Activated T-cell treated with anti-CD3 and anti-CD28 coated beads for 24 hours (primary cell): ENCODE measurements at regions not wholly inside any gene's neighbourhood (a gene's known extent, or its start where the extent isn't known, plus 50 kb on each side); places are given as distances from the start of the nearest gene placed in this dataset.

Experiments
- DNase-seq: peaks from one replicate; pipeline ENCODE4 v3.0.0-alpha.2; 2020; ENCODE audit warnings: low read depth

- DNase-seq, result no peak
Measured at GRCh38 chr12:88310666-88311065, 168.6 kb downstream of the TMTC3 start.

DNA sequence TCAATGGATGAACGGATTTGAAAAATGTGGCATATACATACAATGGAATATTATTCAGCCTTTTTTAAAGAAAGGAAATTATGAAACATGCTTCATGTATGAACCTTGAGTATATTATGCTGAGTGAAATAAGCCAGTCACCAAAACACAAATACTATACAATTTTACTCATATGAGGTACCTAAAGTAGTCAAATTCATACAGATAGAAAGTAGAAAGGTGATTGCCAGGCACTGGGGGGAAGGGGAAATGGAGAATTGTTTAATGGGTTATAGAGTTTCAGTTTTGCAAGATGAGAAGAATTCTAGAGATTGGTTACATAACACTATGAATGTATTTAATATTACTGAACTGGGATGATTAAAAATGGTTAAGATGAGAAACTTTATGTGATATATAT is 171.4 kb downstream of the TMTC3 start:
- no peak for DNase-seq

DNA sequence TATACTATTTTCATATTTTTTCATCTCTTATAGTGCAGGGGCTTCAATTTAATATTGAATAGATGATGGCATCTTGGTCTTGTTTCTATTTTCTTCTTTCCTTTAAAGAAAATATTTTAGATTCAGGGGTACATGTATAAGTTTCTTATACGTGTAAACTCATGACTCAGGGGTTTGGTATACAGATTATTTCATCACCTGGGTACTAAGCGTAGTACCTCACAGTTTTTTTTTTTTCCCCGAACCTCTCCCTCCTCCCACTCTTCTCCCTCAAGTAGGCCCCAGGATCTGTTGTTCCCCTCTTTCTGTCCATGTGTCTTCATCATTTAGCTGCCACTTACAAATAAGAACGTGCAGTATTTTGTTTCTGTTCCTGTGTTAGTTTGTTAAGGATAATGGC is 172.6 kb downstream of the TMTC3 start:
- no peak for DNase-seq

- DNase-seq, result no peak
Measured at GRCh38 chr12:88318726-88319125, 176.6 kb downstream of the TMTC3 start.

DNA sequence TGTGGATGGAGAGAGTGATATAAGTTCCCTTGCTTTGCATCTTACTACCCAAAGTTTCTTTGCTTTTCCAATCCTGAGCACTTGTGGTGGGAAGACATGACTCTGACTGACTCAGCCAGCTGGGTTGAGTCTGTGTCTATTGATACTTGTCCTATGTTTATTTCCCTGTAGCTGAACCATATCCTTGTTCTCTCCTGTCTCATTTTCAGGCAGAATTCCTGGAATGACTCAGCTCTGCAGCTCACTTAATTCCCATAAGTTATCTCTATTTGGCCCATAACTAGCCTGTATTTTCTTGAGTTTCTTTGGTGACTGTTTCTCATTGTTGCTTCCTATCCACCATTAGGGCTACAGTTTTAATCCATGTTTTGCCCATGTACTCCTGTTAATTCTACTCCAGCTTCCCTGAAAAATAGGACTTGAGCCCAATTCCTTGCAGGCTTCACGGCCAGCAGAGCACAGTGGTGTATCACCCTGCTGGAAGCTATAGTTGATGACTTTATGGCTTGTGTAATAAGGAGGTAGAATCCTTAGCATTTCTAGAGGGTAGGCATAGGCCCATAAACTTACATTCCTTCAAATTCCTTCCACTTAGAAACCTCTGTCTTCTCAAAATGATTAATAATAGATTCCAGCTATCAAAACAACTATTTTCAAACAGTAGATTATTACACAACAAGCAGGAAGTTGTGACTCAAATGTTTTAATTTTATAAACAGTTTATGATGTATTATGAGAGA is 183.1 kb downstream of the TMTC3 start:
- DNase-seq, result no peak

- no peak for DNase-seq
Measured at GRCh38 chr12:88325816-88326189, 183.7 kb downstream of the TMTC3 start.

- no peak for DNase-seq
Measured at GRCh38 chr12:88327276-88327675, 185.2 kb downstream of the TMTC3 start.

GRCh38 chr12:88328090-88328489 is 186.0 kb downstream of the TMTC3 start:
- no peak for DNase-seq

DNA sequence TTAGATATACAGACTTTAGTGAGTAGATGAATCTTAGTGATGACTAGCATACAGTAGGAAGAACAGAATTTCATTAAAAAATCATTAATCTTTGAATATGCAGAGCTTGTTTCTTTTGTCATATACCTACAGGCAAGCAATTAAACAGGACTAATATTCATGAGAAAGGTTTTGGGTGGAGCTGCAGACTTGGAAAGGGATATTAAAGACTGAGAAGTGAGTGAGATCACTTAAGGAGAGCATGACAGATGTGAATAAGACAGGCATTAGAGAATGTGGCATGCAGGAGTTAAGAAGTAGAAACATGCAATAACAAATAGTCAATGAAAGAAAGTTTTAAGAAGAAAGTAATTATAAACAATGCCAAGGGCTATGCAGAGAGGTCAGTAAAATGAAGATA is 187.7 kb downstream of the TMTC3 start:
- no peak for DNase-seq

- no peak for DNase-seq
Measured at GRCh38 chr12:88334271-88334670, 192.2 kb downstream of the TMTC3 start.

GRCh38 chr12:88336076-88336739 is 194.1 kb downstream of the TMTC3 start:
- DNase-seq, result no peak

DNA sequence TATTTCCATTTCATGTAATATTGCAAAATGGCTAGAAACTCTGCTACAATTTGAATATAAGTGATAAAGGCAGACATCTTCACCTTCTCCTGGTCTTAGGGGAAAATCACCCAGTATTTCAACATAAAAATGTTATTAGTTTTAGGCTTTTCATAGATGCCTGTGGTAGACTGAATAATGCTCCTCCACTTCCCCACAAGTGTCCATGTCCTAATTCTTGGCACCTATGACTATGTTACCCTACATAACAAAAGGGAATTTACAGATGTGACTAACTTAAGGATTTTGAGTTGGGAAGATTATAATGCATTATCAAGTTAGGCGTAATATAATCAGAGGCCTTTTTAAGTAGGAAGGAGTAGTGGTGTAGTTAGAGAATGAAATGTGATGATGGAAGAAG is 196.4 kb downstream of the TMTC3 start:
- DNase-seq, result no peak

GRCh38 chr12:88339254-88339949 is 197.3 kb downstream of the TMTC3 start:
- no peak for DNase-seq

DNA sequence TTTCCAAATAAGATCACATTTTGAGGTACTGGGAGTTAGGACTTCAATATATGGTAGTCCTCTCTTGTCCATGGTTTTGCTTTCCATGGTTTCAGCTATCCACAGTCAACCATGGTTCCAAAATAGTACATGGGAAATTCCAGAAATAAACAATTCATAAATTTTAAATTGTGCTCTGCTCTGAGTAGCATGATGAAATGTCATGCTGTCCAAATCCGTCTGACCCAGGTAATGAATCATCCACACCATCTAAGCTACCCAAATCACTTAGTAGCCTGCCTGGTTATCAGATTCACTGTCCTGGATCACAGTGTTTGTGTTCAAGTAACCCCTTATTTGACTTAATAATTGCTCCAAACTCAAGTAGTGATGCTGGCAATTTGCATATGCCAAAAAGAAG is 197.9 kb downstream of the TMTC3 start:
- no peak for DNase-seq

DNA sequence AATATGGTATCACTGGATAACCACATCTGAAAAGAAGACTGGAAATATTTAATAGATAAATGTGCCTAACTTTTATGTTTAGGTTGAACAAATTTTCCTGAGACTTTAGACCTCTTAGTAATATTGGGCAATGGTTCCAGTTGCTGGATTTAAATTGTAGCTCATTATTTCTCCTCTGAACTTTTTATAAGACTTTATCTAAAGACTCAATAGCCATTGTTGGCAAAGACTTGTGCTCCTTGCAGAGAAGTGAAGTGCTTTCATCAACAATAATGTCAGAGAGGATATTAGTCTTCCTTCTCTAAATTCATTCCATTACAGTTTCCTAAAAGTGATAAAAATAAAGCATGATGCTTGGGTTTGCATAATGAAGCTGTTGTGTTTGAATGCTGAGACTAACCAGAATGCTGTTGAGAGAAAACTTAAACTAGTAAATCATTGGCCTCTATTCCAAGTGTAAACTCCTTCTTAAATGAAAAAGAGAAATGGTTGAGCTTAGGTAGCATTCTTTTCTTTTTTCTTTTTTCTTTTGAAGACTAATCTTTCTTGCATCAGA is 200.2 kb downstream of the TMTC3 start:
- DNase-seq, result no peak

DNA sequence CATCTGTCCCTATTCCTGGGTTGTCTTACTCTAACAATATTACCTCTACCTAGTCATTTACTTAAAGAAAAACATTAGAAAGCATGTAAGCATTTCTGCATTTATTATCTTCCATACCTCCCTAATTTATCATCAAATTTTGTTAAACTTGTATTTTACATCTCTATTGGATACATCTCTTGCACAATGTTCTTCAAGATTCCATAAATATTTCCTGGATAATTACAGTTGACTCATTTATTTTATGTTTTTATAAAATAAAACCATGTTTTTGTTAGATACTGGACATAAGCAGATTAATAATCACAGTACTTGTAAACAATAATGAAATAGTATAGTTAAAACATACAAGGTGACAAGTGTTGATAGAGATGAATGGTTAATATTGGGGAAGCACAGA is 209.0 kb downstream of the TMTC3 start:
- no peak for DNase-seq

DNA sequence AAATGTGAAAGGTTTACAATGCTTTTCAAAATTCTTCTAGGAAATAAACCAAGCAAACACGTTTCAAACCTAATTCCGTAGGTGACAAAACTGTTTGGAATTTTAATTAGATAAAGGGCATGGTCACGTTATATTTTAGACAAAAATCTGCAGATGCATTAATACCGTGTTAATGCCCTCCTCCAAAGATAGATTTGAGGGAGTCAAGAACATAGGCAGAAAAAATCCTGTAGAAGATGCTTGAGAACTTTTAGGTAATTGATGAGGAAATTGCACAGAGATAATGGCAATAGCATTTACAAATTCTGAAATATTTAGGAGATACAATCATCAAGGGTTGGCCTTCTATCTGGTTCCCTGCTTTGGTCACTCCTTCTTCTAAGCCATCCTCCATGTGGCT is 212.6 kb downstream of the TMTC3 start:
- no peak for DNase-seq

- DNase-seq, result no peak
Measured at GRCh38 chr12:88360343-88360742, 218.2 kb downstream of the TMTC3 start.

DNA sequence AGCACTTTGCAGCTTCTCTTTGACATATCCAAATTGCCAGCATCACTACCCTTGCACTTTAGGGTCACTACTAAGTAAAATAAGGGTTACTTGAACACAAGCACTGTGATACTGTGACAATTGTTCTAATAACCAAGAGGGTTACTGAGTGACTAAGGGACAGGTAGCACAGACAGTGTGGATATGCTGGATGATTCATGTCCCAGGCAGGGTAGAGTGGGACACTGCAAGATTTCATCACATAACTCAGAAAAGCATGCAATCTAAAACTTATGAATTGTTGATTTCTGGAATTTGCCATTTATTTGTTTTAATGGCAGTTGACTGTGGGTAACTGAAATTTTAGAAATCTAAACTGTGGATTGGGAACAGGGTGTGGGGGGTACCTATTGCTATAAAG is 218.8 kb downstream of the KITLG start:
- no peak for DNase-seq

GRCh38 chr12:88362439-88362838 is 217.8 kb downstream of the KITLG start:
- no peak for DNase-seq

DNA sequence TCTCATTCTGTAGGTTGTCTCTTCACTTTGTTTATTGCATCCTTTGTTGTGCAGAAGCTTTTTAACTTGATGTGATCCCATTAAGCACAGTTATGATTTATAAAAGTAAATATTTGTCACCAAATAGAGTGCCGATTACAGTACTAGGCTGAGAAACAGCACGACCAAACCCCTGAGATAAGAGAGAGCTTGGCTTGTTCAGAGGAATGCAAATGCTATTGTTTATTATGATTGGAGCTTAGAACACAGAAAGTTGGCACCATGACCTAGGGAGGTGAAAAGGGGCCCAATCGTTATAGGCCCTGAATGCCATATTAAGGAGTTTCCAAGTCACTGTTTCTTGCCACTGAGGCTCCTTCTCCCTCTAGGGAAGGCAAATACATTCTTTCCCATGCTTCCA is 214.9 kb downstream of the KITLG start:
- DNase-seq, result no peak

DNA sequence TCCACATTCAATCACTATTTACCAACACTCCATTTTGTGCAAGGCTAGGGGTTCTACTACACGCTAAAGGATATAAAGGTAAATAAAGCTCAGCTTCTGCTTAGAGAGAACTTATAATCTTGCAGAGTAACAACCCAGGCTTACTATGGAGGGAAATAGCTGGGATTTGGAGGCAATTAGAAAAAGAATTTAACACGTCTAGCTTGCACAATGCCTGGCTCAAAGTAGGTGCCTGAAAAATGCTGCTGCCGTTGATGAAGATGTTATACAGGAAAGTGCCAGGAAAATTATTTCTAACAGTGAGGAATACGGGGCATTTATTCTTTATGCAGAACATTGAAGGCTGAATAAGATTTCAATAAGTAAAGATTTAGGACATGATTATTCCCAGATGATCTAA is 214.2 kb downstream of the KITLG start:
- no peak for DNase-seq

- DNase-seq, result no peak
Measured at GRCh38 chr12:88367231-88367630, 213.0 kb downstream of the KITLG start.
